Esophagus squamous epithelium (tissue), 5 donors: ENCODE measurements at regions not wholly inside any gene's neighbourhood (a gene's known extent, or its start where the extent isn't known, plus 50 kb on each side); places are given as distances from the start of the nearest gene placed in this dataset.

ENCODE experiments used
- DNase-seq: peaks from one replicate; lab custom pipeline; 2025; lab: John Stamatoyannopoulos, UW
- H3K27ac ChIP-seq, 4 donors: fragments of 200-600 bp; sonication (generic); one replicate each; pipeline ENCODE4 v1.5.1; 2016 to 2019; ENCODE audit warnings: mild to moderate bottlenecking in 1 of 4
- H3K27me3 ChIP-seq, 4 donors: fragments of 200-600 bp; sonication (generic); 1 replicate in 3 of 4; 2 replicates in 1 of 4; pipeline versions ENCODE4 v1.5.1 to v1.6.0; 2017 to 2021; ENCODE audit warnings: antibody characterized with exemption in 1 of 4
- H3K36me3 ChIP-seq, 3 donors: fragments of 200-600 bp; sonication (generic); one replicate each; pipeline ENCODE4 v1.5.1; 2016 to 2019
- H3K4me1 ChIP-seq, 3 donors: fragments of 200-600 bp; sonication (generic); one replicate each; pipeline ENCODE4 v1.5.1; 2017 to 2019
- H3K4me3 ChIP-seq, 4 donors: fragments of 200-600 bp; sonication (generic); 1 replicate in 3 of 4; 2 replicates in 1 of 4; pipeline ENCODE4 v1.5.1; 2016 to 2019; ENCODE audit warnings: mild to moderate bottlenecking in 2 of 4, moderate library complexity in 1 of 4
- H3K9me3 ChIP-seq, 3 donors: fragments of 200-600 bp; sonication (generic); one replicate each; pipeline ENCODE4 v1.5.1; 2016 to 2019
- POLR2A ChIP-seq, 4 donors: fragments of 450-650 bp; IDR thresholded peaks; one replicate each; pipeline ENCODE4 v1.6.1; 2017; ENCODE audit warnings: antibody characterized with exemption in 4 of 4, mild to moderate bottlenecking in 4 of 4, moderate library complexity in 3 of 4
- WGBS, 2 donors: methylation state at CpG; one replicate each; pipeline ENCODE4 v1.1.5; 2018; 5-methylcytosine and 5-hydroxymethylcytosine counted together
- intact Hi-C: fragments of 100-400 bp; cut with DNase I; formaldehyde crosslinking; loops from one replicate; pipeline ENCODE4 v1.15.0; 2022
- TF ChIP-seq, protein P1 (sequence below), 6 experiments: fragments of 450-650 bp in 4 of 6; fragments of 200-600 bp in 2 of 6; sonication (generic) in 2 of 6; IDR thresholded peaks; one replicate each; pipeline ENCODE4 v1.5.1; 2016 to 2019; ENCODE audit warnings: antibody characterized with exemption in 6 of 6, mild to moderate bottlenecking in 4 of 6, moderate library complexity in 4 of 6
- donor health status: DM: yes; HTN: yes; CAD: no.

- H3K36me3 ChIP-seq = no peaks in the 10 kb centered on the region
- no peak overlapping the region for H3K27ac ChIP-seq
- intact Hi-C loops = no loop called here
- H3K9me3 ChIP-seq = peaks cover 0 to 5% (median 0%) of the 10 kb centered on the region in 3 donors
- H3K27me3 ChIP-seq = no peaks in the 10 kb centered on the region
- peaks cover 7 to 42% (median 14%) of the 10 kb centered on the region in 3 donors for H3K4me1 ChIP-seq
- H3K4me3 ChIP-seq = no peak overlapping the region
- no peak for TF ChIP-seq POLR2A (IDR thresholded peaks at IDR 0.05)
- TF ChIP-seq, protein P1, sequence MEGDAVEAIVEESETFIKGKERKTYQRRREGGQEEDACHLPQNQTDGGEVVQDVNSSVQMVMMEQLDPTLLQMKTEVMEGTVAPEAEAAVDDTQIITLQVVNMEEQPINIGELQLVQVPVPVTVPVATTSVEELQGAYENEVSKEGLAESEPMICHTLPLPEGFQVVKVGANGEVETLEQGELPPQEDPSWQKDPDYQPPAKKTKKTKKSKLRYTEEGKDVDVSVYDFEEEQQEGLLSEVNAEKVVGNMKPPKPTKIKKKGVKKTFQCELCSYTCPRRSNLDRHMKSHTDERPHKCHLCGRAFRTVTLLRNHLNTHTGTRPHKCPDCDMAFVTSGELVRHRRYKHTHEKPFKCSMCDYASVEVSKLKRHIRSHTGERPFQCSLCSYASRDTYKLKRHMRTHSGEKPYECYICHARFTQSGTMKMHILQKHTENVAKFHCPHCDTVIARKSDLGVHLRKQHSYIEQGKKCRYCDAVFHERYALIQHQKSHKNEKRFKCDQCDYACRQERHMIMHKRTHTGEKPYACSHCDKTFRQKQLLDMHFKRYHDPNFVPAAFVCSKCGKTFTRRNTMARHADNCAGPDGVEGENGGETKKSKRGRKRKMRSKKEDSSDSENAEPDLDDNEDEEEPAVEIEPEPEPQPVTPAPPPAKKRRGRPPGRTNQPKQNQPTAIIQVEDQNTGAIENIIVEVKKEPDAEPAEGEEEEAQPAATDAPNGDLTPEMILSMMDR (IDR thresholded peaks at IDR 0.05) = no peak
- no peak for DNase-seq
- 93 to 94% methylated on average over 2 to 6 of the region's 6 CpGs for WGBS, 2 donors
Observed at GRCh38 chr9:129474740-129475404, 146.0 kb downstream of the C9orf50 start.

GRCh38 chr9:129473523-129474244 is 147.2 kb downstream of the C9orf50 start:
- Histone ChIP-seq H3K27ac (peak overlapping the region in 3 of 4 donors; percentile 42 to 63 (median 51)), H3K27me3 (no peaks in the 10 kb centered on the region), H3K9me3 (peaks cover 0 to 5% (median 0%) of the 10 kb centered on the region in 3 donors), H3K36me3 (no peaks in the 10 kb centered on the region), H3K4me3 (no peak overlapping the region), H3K4me1 (peaks cover 7 to 30% (median 11%) of the 10 kb centered on the region in 3 donors)
- no peak for DNase-seq
- TF ChIP-seq POLR2A (IDR thresholded peaks at IDR 0.05) = no peak
- TF ChIP-seq, protein P1 (IDR thresholded peaks at IDR 0.05) = no peak
- intact Hi-C loops = no loop called here
- 32 to 34% methylated on average over 13 to 15 of the region's 15 CpGs for WGBS, 2 donors

GRCh38 chr9:129472651-129473102 is 148.2 kb downstream of the C9orf50 start:
- DNase-seq = no peak
- 54 to 83% methylated on average over 2 to 6 of the region's 6 CpGs for WGBS, 2 donors
- Histone ChIP-seq H3K27me3 (no peaks in the 10 kb centered on the region), H3K27ac (no peak overlapping the region), H3K36me3 (no peaks in the 10 kb centered on the region), H3K4me3 (no peak overlapping the region), H3K4me1 (peaks cover 7 to 28% (median 11%) of the 10 kb centered on the region in 3 donors), H3K9me3 (peaks cover 0 to 5% (median 0%) of the 10 kb centered on the region in 3 donors)
- intact Hi-C loops = no loop called here
- TF ChIP-seq, protein P1 (IDR thresholded peaks at IDR 0.05) = no peak
- no peak for TF ChIP-seq POLR2A (IDR thresholded peaks at IDR 0.05)

DNA sequence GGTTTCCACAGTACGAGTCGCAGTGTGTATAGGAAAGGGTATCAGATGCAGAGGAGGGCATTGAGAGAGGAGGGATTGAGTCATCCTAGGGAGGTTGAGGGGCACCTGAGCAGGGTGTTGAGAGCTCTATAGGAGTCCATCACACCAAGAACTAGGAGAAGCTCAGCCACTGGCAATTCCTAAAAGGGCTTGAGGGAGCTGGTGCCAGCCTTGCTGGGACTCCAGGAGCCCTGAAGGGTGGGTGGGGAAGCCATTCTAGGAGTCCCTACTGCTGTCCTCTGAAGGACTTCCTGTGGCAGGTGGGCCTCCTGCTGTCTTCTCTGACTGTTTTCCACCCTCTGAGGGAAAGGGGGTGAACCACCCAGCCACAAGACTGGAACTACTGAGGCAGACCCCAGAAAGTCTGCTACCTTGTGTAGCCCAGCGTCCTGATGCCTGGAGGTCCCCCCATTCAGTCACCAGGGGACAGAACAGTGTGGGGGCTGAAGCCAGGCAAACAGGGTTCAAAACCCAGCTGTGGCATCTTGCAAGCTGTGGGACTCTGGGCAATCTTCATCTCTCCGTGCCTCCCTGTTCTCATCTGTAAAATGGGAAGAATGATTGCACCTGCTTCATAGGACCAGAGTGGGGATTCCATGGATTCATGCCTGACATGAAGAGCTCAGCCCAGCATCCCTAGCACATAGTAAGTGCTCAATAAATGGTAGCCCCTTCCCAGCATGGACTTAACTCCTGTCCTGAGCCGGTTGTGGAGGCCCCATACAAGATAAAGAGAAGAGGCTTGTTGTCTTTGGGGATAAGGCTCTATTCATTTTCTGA is 149.5 kb downstream of the C9orf50 start:
- H3K4me1 ChIP-seq = peaks cover 7 to 28% (median 11%) of the 10 kb centered on the region in 3 donors
- no peaks in the 10 kb centered on the region for H3K36me3 ChIP-seq
- 82 to 83% methylated on average over 4 to 5 of the region's 5 CpGs for WGBS, 2 donors
- H3K4me3 ChIP-seq = no peak overlapping the region
- H3K27ac ChIP-seq = no peak overlapping the region
- intact Hi-C loops = no loop called here
- H3K27me3 ChIP-seq = no peaks in the 10 kb centered on the region
- DNase-seq = no peak
- H3K9me3 ChIP-seq = peaks cover 0 to 5% (median 0%) of the 10 kb centered on the region in 3 donors
- no peak for TF ChIP-seq POLR2A (IDR thresholded peaks at IDR 0.05)
- TF ChIP-seq, protein P1 (IDR thresholded peaks at IDR 0.05) = no peak
